HUES64 (cell line): ENCODE measurements at regions not wholly inside any gene's neighbourhood (a gene's known extent, or its start where the extent isn't known, plus 50 kb on each side); places are given as distances from the start of the nearest gene placed in this dataset.

Experiments used
- H3K27ac ChIP-seq: 2 replicates; pipeline ENCODE4 v1.7.0; 2013; ENCODE audit warnings: low read depth, low read length, inconsistent platforms
- H3K27me3 ChIP-seq: 2 replicates; pipeline ENCODE4 v1.6.1; 2013; ENCODE audit warnings: mild to moderate bottlenecking, low read length; ENCODE audit not compliant: insufficient read depth
- H3K36me3 ChIP-seq: 2 replicates; pipeline ENCODE4 v1.6.1; 2013; ENCODE audit warnings: mild to moderate bottlenecking, low read length; ENCODE audit not compliant: insufficient read depth
- H3K4me1 ChIP-seq: 2 replicates; pipeline ENCODE4 v1.6.1; 2013; ENCODE audit warnings: mild to moderate bottlenecking, low read length, moderate library complexity; ENCODE audit not compliant: insufficient read depth
- H3K4me3 ChIP-seq: 2 replicates; pipeline ENCODE4 v1.5.1; 2013; ENCODE audit warnings: mild to moderate bottlenecking, low read length, moderate library complexity
- H3K9ac ChIP-seq: 2 replicates; pipeline ENCODE4 v1.6.1; 2013; ENCODE audit warnings: mild to moderate bottlenecking, low read depth, low read length
- H3K9me3 ChIP-seq: 2 replicates; pipeline ENCODE4 v1.6.1; 2013; ENCODE audit warnings: low read depth, low read length; ENCODE audit not compliant: insufficient read depth
- WGBS: fragments of 150-250, 120-280 bp; methylation state at CpG from one replicate; pipeline ENCODE4 v1.1.7; 2013; ENCODE audit warnings: missing lambda C conversion rate; 5-methylcytosine and 5-hydroxymethylcytosine counted together

GRCh38 chr9:90060256-90060655, 455.4 kb downstream of the GADD45G start:
- no peaks in the 10 kb centered on the region for H3K27me3 ChIP-seq

GRCh38 chr9:90061187-90061586, 456.4 kb downstream of the GADD45G start:
- no peak overlapping the region for H3K9ac ChIP-seq
- H3K4me1 ChIP-seq: 0 out of 2 replicates have a peak, but pooled peaks cover 4% of the 10 kb centered on the region
- no peaks in the 10 kb centered on the region for H3K27me3 ChIP-seq
- no peak overlapping the region for H3K4me3 ChIP-seq
- WGBS: 95% methylated on average over 1 of the region's 1 CpG
- H3K36me3 ChIP-seq: no peaks in the 10 kb centered on the region
- H3K9me3 ChIP-seq: no peaks in the 10 kb centered on the region
- no peak overlapping the region for H3K27ac ChIP-seq

More at GRCh38 chr9:90060256-90060655, 455.4 kb downstream of the GADD45G start:
- Histone ChIP-seq H3K4me1 (0 out of 2 replicates have a peak, but pooled peaks cover 4% of the 10 kb centered on the region), H3K4me3 (no peak overlapping the region), H3K27ac (no peak overlapping the region), H3K9me3 (no peaks in the 10 kb centered on the region), H3K9ac (no peak overlapping the region), H3K36me3 (no peaks in the 10 kb centered on the region)
- WGBS: 89% methylated on average over 8 of the region's 8 CpGs

GRCh38 chr9:90062982-90063381, 458.2 kb downstream of the GADD45G start:
- WGBS: 100% methylated on average over 1 of the region's 1 CpG
- H3K9ac ChIP-seq: no peak overlapping the region
- 0 out of 2 replicates have a peak, but pooled peaks cover 4% of the 10 kb centered on the region for H3K4me1 ChIP-seq
- H3K27ac ChIP-seq: no peak overlapping the region
- H3K36me3 ChIP-seq: no peaks in the 10 kb centered on the region
- H3K27me3 ChIP-seq: no peaks in the 10 kb centered on the region
- H3K4me3 ChIP-seq: no peak overlapping the region
- no peaks in the 10 kb centered on the region for H3K9me3 ChIP-seq

GRCh38 chr9:90064248-90064647, 459.4 kb downstream of the GADD45G start:
- H3K4me1 ChIP-seq: 0 out of 2 replicates have a peak, but pooled peaks cover 4% of the 10 kb centered on the region
- H3K4me3 ChIP-seq: no peak overlapping the region
- no peaks in the 10 kb centered on the region for H3K36me3 ChIP-seq
- no peak overlapping the region for H3K9ac ChIP-seq
- WGBS: 65% methylated on average over 1 of the region's 2 CpGs
- no peak overlapping the region for H3K27ac ChIP-seq
- no peaks in the 10 kb centered on the region for H3K27me3 ChIP-seq
- H3K9me3 ChIP-seq: no peaks in the 10 kb centered on the region

GRCh38 chr9:90064971-90065370, 460.2 kb downstream of the GADD45G start:
- Histone ChIP-seq H3K9me3 (no peaks in the 10 kb centered on the region), H3K4me3 (no peak overlapping the region), H3K4me1 (0 out of 2 replicates have a peak, but pooled peaks cover 4% of the 10 kb centered on the region), H3K36me3 (no peaks in the 10 kb centered on the region), H3K9ac (no peak overlapping the region), H3K27ac (no peak overlapping the region), H3K27me3 (no peaks in the 10 kb centered on the region)
- 94% methylated on average over 3 of the region's 3 CpGs for WGBS

GRCh38 chr9:90065851-90066250, 461.0 kb downstream of the GADD45G start:
- no peak overlapping the region for H3K4me3 ChIP-seq
- WGBS: 98% methylated on average over 2 of the region's 2 CpGs
- H3K36me3 ChIP-seq: no peaks in the 10 kb centered on the region
- no peaks in the 10 kb centered on the region for H3K9me3 ChIP-seq
- no peak overlapping the region for H3K9ac ChIP-seq
- H3K27ac ChIP-seq: no peak overlapping the region
- 0 out of 2 replicates have a peak, but pooled peaks cover 4% of the 10 kb centered on the region for H3K4me1 ChIP-seq
- H3K27me3 ChIP-seq: no peaks in the 10 kb centered on the region

GRCh38 chr9:90069085-90069484, 464.3 kb downstream of the GADD45G start:
- no peaks in the 10 kb centered on the region for H3K9me3 ChIP-seq
- no peaks in the 10 kb centered on the region for H3K27me3 ChIP-seq
- no peaks in the 10 kb centered on the region for H3K4me1 ChIP-seq
- no peak overlapping the region for H3K4me3 ChIP-seq
- H3K36me3 ChIP-seq: no peaks in the 10 kb centered on the region
- no peak overlapping the region for H3K27ac ChIP-seq
- H3K9ac ChIP-seq: no peak overlapping the region
- WGBS: 92% methylated on average over 2 of the region's 2 CpGs

- Histone ChIP-seq H3K9me3 (no peaks in the 10 kb centered on the region), H3K36me3 (no peaks in the 10 kb centered on the region), H3K27me3 (no peaks in the 10 kb centered on the region), H3K4me1 (no peaks in the 10 kb centered on the region), H3K9ac (no peak overlapping the region), H3K27ac (no peak overlapping the region), H3K4me3 (no peak overlapping the region)
- WGBS: 91% methylated on average over 5 of the region's 5 CpGs
Measured at GRCh38 chr9:90070056-90070455, 465.2 kb downstream of the GADD45G start.

- Histone ChIP-seq H3K27me3 (no peaks in the 10 kb centered on the region), H3K4me3 (no peak overlapping the region), H3K27ac (no peak overlapping the region), H3K9me3 (no peaks in the 10 kb centered on the region), H3K36me3 (no peaks in the 10 kb centered on the region), H3K4me1 (no peaks in the 10 kb centered on the region), H3K9ac (no peak overlapping the region)
- 100% methylated on average over 1 of the region's 1 CpG for WGBS
Measured at GRCh38 chr9:90070469-90070868, 465.7 kb downstream of the GADD45G start.

GRCh38 chr9:90070931-90071660, 466.3 kb downstream of the GADD45G start:
- Histone ChIP-seq H3K4me1 (no peaks in the 10 kb centered on the region), H3K9ac (no peak overlapping the region), H3K27ac (no peak overlapping the region), H3K27me3 (no peaks in the 10 kb centered on the region), H3K9me3 (no peaks in the 10 kb centered on the region), H3K4me3 (no peak overlapping the region), H3K36me3 (no peaks in the 10 kb centered on the region)
- 98% methylated on average over 4 of the region's 7 CpGs for WGBS

GRCh38 chr9:90073186-90073945, 468.6 kb downstream of the GADD45G start:
- WGBS: 96% methylated on average over 3 of the region's 3 CpGs
- Histone ChIP-seq H3K27me3 (no peaks in the 10 kb centered on the region), H3K4me1 (no peaks in the 10 kb centered on the region), H3K27ac (no peak overlapping the region), H3K4me3 (no peak overlapping the region), H3K9ac (no peak overlapping the region), H3K36me3 (no peaks in the 10 kb centered on the region), H3K9me3 (no peaks in the 10 kb centered on the region)
